K562 (cell line): ENCODE measurements at regions not wholly inside any gene's neighbourhood (a gene's known extent, or its start where the extent isn't known, plus 50 kb on each side); places are given as distances from the start of the nearest gene placed in this dataset.

ENCODE experiments used
- ARHGAP35 ChIP-seq: fragments of 450-650 bp; IDR thresholded peaks from 2 replicates; pipeline ENCODE4 v1.6.1; 2018; ENCODE audit not compliant: partially characterized antibody
- CCNT2 ChIP-seq: IDR thresholded peaks from 2 replicates; pipeline ENCODE4 v1.6.1; 2011; ENCODE audit warnings: borderline replicate concordance, low read depth, mild to moderate bottlenecking, moderate library complexity, mixed read lengths, low read length; ENCODE audit not compliant: insufficient read length; ENCODE audit errors: extremely low read depth
- PCBP1 ChIP-seq: fragments of 200-400 bp; formaldehyde crosslinking; IDR thresholded peaks from 2 replicates; pipeline ENCODE4 v1.6.1; 2018; ENCODE audit warnings: mild to moderate bottlenecking, low read depth, low read length; ENCODE audit not compliant: poor library complexity, severe bottlenecking
- RAD51 ChIP-seq: fragments of 450-650 bp; IDR thresholded peaks from 2 replicates; pipeline ENCODE4 v1.7.1; 2016; ENCODE audit warnings: low read depth, mild to moderate bottlenecking, borderline replicate concordance
- TF ChIP-seq, protein P1 (sequence below): sonication (generic); formaldehyde crosslinking; IDR thresholded peaks from 2 replicates; pipeline ENCODE4 v1.8.0; 2022; ENCODE audit warnings: mild to moderate bottlenecking, missing genetic modification reagents

DNA sequence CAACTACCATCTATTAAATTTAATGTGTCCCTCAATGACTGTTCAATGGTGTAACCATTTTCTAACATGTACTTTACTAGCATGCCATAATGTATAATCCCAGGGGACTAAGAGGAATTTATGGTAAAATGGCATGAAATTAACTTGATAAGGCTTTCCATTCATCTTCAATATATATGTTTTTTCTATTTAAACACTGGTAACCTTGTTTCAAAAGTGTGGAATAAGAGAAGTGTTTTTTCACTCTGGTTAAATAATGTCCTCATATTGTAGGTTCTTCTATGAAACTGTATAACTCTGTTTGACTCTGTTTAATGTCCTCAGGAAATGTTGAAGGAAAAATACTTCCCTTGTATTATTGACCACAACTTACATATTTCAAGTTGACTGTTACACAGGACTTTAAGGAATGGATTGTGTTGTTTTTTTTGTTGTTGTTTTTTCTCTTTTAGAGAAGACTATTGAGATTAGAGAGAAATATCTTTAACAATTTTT lies 113.8 kb upstream of the ARSJ start (continued):
- TF ChIP-seq, protein P1, sequence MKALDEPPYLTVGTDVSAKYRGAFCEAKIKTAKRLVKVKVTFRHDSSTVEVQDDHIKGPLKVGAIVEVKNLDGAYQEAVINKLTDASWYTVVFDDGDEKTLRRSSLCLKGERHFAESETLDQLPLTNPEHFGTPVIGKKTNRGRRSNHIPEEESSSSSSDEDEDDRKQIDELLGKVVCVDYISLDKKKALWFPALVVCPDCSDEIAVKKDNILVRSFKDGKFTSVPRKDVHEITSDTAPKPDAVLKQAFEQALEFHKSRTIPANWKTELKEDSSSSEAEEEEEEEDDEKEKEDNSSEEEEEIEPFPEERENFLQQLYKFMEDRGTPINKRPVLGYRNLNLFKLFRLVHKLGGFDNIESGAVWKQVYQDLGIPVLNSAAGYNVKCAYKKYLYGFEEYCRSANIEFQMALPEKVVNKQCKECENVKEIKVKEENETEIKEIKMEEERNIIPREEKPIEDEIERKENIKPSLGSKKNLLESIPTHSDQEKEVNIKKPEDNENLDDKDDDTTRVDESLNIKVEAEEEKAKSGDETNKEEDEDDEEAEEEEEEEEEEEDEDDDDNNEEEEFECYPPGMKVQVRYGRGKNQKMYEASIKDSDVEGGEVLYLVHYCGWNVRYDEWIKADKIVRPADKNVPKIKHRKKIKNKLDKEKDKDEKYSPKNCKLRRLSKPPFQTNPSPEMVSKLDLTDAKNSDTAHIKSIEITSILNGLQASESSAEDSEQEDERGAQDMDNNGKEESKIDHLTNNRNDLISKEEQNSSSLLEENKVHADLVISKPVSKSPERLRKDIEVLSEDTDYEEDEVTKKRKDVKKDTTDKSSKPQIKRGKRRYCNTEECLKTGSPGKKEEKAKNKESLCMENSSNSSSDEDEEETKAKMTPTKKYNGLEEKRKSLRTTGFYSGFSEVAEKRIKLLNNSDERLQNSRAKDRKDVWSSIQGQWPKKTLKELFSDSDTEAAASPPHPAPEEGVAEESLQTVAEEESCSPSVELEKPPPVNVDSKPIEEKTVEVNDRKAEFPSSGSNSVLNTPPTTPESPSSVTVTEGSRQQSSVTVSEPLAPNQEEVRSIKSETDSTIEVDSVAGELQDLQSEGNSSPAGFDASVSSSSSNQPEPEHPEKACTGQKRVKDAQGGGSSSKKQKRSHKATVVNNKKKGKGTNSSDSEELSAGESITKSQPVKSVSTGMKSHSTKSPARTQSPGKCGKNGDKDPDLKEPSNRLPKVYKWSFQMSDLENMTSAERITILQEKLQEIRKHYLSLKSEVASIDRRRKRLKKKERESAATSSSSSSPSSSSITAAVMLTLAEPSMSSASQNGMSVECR: no peak
- TF ChIP-seq ARHGAP35: no peak
- TF ChIP-seq RAD51: no peak
- TF ChIP-seq CCNT2: no peak
- no peak for TF ChIP-seq PCBP1
- TF ChIP-seq, all 486 proteins: peak for 0
